Transverse colon (tissue), 3 donors: ENCODE measurements at regions not wholly inside any gene's neighbourhood (a gene's known extent, or its start where the extent isn't known, plus 50 kb on each side); places are given as distances from the start of the nearest gene placed in this dataset.

Experiments
- EP300 ChIP-seq: sonication (generic); formaldehyde crosslinking; IDR thresholded peaks from one replicate; pipeline ENCODE4 v1.6.1; 2017; ENCODE audit warnings: antibody characterized with exemption, low read depth
- TF ChIP-seq, protein P1 (sequence below), 5 experiments: fragments of 200-600 bp in 3 of 5; fragments of 450-650 bp in 2 of 5; sonication (generic) in 3 of 5; IDR thresholded peaks; 1 replicate in 2 of 5; 2 replicates in 3 of 5; pipeline ENCODE4 v1.5.1; 2016 to 2017; ENCODE audit warnings: antibody characterized with exemption in 5 of 5, inconsistent platforms in 3 of 5, mild to moderate bottlenecking in 2 of 5, moderate library complexity in 1 of 5

DNA sequence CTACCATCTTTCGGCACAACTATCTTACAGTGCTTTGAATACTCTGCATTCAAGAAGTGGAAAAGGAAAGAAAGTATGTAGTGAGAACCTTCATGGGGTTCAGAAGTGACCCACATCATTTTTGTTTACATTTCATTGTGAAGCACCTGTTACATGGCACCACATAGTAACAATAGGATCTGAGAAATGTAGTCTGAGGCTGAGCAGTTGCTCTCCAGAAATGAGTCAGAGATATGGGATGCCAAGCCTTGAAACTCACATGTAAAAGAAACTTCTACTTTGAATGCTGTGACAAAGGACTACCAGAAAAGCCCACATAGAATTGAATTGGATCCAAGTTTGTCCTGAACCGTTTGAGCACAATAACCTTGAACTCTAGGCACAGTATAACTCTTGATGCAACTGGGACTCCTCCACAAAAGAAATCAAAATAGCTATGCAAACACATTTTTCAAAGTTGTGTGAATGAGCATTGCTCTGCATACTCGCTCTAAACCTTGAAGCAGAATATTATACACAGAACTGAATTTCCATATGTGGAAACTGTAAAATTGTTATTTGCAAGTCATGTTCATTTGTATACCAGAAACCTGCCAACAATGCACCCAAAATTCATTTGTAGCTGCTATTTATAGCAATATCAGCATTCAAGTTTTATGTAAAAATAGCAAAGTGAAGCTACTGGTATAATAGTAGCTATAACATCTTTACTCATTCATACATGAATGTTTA, 400.9 kb upstream of the POU3F2 start:
- TF ChIP-seq, protein P1, sequence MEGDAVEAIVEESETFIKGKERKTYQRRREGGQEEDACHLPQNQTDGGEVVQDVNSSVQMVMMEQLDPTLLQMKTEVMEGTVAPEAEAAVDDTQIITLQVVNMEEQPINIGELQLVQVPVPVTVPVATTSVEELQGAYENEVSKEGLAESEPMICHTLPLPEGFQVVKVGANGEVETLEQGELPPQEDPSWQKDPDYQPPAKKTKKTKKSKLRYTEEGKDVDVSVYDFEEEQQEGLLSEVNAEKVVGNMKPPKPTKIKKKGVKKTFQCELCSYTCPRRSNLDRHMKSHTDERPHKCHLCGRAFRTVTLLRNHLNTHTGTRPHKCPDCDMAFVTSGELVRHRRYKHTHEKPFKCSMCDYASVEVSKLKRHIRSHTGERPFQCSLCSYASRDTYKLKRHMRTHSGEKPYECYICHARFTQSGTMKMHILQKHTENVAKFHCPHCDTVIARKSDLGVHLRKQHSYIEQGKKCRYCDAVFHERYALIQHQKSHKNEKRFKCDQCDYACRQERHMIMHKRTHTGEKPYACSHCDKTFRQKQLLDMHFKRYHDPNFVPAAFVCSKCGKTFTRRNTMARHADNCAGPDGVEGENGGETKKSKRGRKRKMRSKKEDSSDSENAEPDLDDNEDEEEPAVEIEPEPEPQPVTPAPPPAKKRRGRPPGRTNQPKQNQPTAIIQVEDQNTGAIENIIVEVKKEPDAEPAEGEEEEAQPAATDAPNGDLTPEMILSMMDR (IDR thresholded peaks at IDR 0.05): no peak
- no peak for TF ChIP-seq EP300
